Peyer's patch (tissue), 4 donors: ENCODE measurements at regions not wholly inside any gene's neighbourhood (a gene's known extent, or its start where the extent isn't known, plus 50 kb on each side); places are given as distances from the start of the nearest gene placed in this dataset.

Experiments used
- DNase-seq, 3 donors: peaks; one replicate each; pipeline ENCODE4 v3.0.0-alpha.2; 2017 to 2019
- H3K27ac ChIP-seq, 4 donors: fragments of 200-600 bp; sonication (generic); one replicate each; pipeline ENCODE4 v1.5.1; 2016 to 2019
- H3K27me3 ChIP-seq, 2 donors: fragments of 200-600 bp; sonication (generic); one replicate each; pipeline ENCODE4 v1.5.1; 2019
- H3K36me3 ChIP-seq, 3 donors: fragments of 200-600 bp; sonication (generic); one replicate each; pipeline ENCODE4 v1.5.1; 2016 to 2019
- H3K4me1 ChIP-seq, 4 donors: fragments of 200-600 bp; sonication (generic); one replicate each; pipeline ENCODE4 v1.5.1; 2016 to 2019
- H3K4me3 ChIP-seq, 4 donors: fragments of 200-600 bp; sonication (generic); 1 replicate in 3 of 4; 2 replicates in 1 of 4; pipeline ENCODE4 v1.5.1; 2016 to 2019; ENCODE audit warnings: mild to moderate bottlenecking in 1 of 4
- H3K9me3 ChIP-seq, 4 donors: fragments of 200-600 bp; sonication (generic); one replicate each; pipeline ENCODE4 v1.5.1; 2016 to 2019; ENCODE audit warnings: mild to moderate bottlenecking in 1 of 4
- POLR2A ChIP-seq, 2 donors: fragments of 450-650 bp; IDR thresholded peaks; one replicate each; pipeline ENCODE4 v1.5.1; 2017; ENCODE audit warnings: antibody characterized with exemption in 2 of 2, mild to moderate bottlenecking in 2 of 2, moderate library complexity in 2 of 2
- TF ChIP-seq, protein P1 (sequence below), 6 experiments: fragments of 450-650 bp in 4 of 6; fragments of 200-600 bp in 2 of 6; sonication (generic) in 1 of 6; IDR thresholded peaks; one replicate each; pipeline ENCODE4 v1.5.1; 2017 to 2019; ENCODE audit warnings: antibody characterized with exemption in 6 of 6, mild to moderate bottlenecking in 3 of 6, moderate library complexity in 1 of 6

DNA sequence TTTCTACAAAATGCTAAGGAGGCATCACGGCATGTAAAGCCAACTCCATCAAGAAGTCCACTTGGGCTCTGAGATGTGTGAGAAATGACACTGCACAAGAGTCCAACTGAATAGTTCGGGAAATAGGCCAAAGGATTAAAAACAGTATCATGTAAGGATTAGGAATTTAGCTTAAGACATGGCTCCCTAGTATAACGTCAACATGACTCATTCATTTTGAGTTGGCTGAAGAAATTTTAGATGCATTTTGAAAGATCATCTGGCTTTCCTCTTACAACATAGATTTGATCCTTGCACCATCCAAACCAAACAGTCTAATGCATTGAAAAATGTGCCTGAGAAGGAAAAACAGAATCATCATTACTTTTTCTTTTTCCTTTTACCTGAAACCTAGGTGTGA, 109.3 kb upstream of the MME start:
- Histone ChIP-seq H3K4me1 (no peaks in the 10 kb centered on the region), H3K4me3 (no peak overlapping the region), H3K27ac (no peak overlapping the region), H3K9me3 (no peaks in the 10 kb centered on the region), H3K36me3 (no peaks in the 10 kb centered on the region), H3K27me3 (no peaks in the 10 kb centered on the region)
- TF ChIP-seq, protein P1, sequence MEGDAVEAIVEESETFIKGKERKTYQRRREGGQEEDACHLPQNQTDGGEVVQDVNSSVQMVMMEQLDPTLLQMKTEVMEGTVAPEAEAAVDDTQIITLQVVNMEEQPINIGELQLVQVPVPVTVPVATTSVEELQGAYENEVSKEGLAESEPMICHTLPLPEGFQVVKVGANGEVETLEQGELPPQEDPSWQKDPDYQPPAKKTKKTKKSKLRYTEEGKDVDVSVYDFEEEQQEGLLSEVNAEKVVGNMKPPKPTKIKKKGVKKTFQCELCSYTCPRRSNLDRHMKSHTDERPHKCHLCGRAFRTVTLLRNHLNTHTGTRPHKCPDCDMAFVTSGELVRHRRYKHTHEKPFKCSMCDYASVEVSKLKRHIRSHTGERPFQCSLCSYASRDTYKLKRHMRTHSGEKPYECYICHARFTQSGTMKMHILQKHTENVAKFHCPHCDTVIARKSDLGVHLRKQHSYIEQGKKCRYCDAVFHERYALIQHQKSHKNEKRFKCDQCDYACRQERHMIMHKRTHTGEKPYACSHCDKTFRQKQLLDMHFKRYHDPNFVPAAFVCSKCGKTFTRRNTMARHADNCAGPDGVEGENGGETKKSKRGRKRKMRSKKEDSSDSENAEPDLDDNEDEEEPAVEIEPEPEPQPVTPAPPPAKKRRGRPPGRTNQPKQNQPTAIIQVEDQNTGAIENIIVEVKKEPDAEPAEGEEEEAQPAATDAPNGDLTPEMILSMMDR (IDR thresholded peaks at IDR 0.05) = no peak
- no peak for TF ChIP-seq POLR2A (IDR thresholded peaks at IDR 0.05)
- DNase-seq = no peak

DNA sequence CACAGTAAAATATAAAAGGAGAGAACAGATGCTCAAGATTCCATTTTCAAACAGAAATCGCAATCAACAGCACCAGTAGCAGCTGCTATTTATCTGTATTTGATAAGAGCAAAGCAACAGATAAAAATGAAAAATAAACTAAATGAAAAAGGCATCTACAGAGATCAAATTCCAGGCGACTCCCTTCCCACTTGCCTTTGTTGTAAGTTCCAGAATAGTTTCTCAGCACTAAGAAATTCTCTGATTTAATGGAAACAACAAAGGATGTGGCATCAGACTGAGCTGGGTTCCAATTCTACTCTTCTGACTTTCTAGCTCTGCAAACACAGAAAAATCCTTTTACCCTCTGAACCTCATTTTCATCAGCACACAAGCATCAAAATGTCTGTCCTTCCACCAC, 110.8 kb upstream of the MME start:
- Histone ChIP-seq H3K4me1 (no peaks in the 10 kb centered on the region), H3K9me3 (no peaks in the 10 kb centered on the region), H3K27ac (no peak overlapping the region), H3K27me3 (no peaks in the 10 kb centered on the region), H3K36me3 (no peaks in the 10 kb centered on the region), H3K4me3 (no peak overlapping the region)
- no peak for DNase-seq
- TF ChIP-seq, protein P1 (IDR thresholded peaks at IDR 0.05) = no peak
- TF ChIP-seq POLR2A (IDR thresholded peaks at IDR 0.05) = no peak

- Histone ChIP-seq H3K27ac (no peak overlapping the region), H3K27me3 (no peaks in the 10 kb centered on the region), H3K4me3 (no peak overlapping the region), H3K36me3 (no peaks in the 10 kb centered on the region), H3K9me3 (no peaks in the 10 kb centered on the region), H3K4me1 (no peaks in the 10 kb centered on the region)
- no peak for DNase-seq
- TF ChIP-seq, protein P1 (IDR thresholded peaks at IDR 0.05) = no peak
- TF ChIP-seq POLR2A (IDR thresholded peaks at IDR 0.05) = no peak
These were observed 113.0 kb upstream of the MME start for GRCh38 chr3:154967090-154967489.

- H3K4me3 ChIP-seq = no peak overlapping the region
- H3K27me3 ChIP-seq = no peaks in the 10 kb centered on the region
- no peak for TF ChIP-seq POLR2A (IDR thresholded peaks at IDR 0.05)
- TF ChIP-seq, protein P1 (IDR thresholded peaks at IDR 0.05) = no peak
- no peaks in the 10 kb centered on the region for H3K9me3 ChIP-seq
- H3K36me3 ChIP-seq = no peaks in the 10 kb centered on the region
- H3K27ac ChIP-seq = no peak overlapping the region
- DNase-seq = no peak
- no peaks in the 10 kb centered on the region for H3K4me1 ChIP-seq
These were observed 123.3 kb upstream of the MME start for GRCh38 chr3:154956815-154957214.

DNA sequence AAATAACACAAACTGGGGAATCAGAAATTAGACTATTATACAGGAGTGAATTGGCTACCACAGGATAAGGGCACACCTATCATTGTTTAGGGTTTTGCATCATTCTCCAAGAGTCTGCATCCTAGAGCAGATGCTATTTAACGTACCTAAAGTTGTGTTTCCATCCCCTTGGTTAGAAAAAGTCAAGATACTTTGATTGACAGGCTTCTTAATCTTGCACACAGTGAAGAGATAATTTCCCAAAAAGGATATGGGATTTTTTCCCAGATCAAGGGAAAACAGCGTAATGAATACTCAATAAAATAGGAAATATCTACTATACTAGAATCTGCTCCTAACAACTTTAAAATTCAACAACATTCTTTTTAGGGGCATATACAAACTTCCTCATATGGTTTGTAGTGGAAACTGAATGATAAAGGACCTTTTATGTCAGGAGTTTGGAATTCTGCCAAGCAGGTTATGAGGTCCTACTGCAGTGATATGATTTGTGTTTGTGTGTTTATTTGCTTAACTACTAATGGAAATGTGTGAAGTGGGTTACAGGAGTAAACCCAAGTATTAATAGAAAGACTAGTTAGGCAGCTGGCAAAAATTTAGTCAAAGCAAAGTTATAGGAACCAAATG, 124.1 kb upstream of the MME start:
- DNase-seq = no peak
- Histone ChIP-seq H3K27ac (no peak overlapping the region), H3K4me3 (no peak overlapping the region), H3K27me3 (no peaks in the 10 kb centered on the region), H3K4me1 (no peaks in the 10 kb centered on the region), H3K36me3 (no peaks in the 10 kb centered on the region), H3K9me3 (no peaks in the 10 kb centered on the region)
- TF ChIP-seq, protein P1 (IDR thresholded peaks at IDR 0.05) = no peak
- no peak for TF ChIP-seq POLR2A (IDR thresholded peaks at IDR 0.05)

- H3K9me3 ChIP-seq = no peaks in the 10 kb centered on the region
- H3K27ac ChIP-seq = no peak overlapping the region
- H3K36me3 ChIP-seq = no peaks in the 10 kb centered on the region
- no peak for DNase-seq
- H3K4me1 ChIP-seq = no peaks in the 10 kb centered on the region
- TF ChIP-seq, protein P1 (IDR thresholded peaks at IDR 0.05) = peak in 3 of 6 experiments; percentile 56 to 66 (median 59)
- TF ChIP-seq POLR2A (IDR thresholded peaks at IDR 0.05) = no peak
- no peak overlapping the region for H3K4me3 ChIP-seq
- no peaks in the 10 kb centered on the region for H3K27me3 ChIP-seq
These were observed 125.4 kb upstream of the MME start for GRCh38 chr3:154954757-154955156.
